Activated CD4-positive, alpha-beta memory T cell treated with anti-CD3 and anti-CD28 coated beads for 36 hours (primary cell): ENCODE measurements at regions not wholly inside any gene's neighbourhood (a gene's known extent, or its start where the extent isn't known, plus 50 kb on each side); places are given as distances from the start of the nearest gene placed in this dataset.
"Not testable (repeated sequence)": the region's sequence is repeated elsewhere in the genome, so short reads cannot be mapped to it uniquely, and the experiment has no call there.

Experiments
- CTCF ChIA-PET: fragments of 350-600 bp; sonication (Branson Sonifier 250); formaldehyde crosslinking; loops from one replicate; lab custom pipeline; 2021; ENCODE audit warnings: antibody characterized with exemption, inconsistent platforms; lab: Charles Lee
- POLR2A ChIA-PET: fragments of 350-600 bp; sonication (Branson Sonifier 250); formaldehyde crosslinking; loops from one replicate; lab custom pipeline; 2021; ENCODE audit warnings: antibody characterized with exemption; lab: Charles Lee
- DNase-seq: peaks from one replicate; pipeline ENCODE4 v3.0.0-alpha.2; 2020
- H3K27ac Mint-ChIP-seq: one replicate; pipeline ENCODE4 v1.8.0; 2021; ENCODE audit warnings: mixed read lengths
- H3K27me3 Mint-ChIP-seq: one replicate; pipeline ENCODE4 v1.8.0; 2021; ENCODE audit warnings: mixed read lengths
- H3K36me3 Mint-ChIP-seq: one replicate; pipeline ENCODE4 v1.8.0; 2021; ENCODE audit warnings: mixed read lengths
- H3K4me1 Mint-ChIP-seq: one replicate; pipeline ENCODE4 v1.8.0; 2021; ENCODE audit warnings: low read depth, mixed read lengths
- H3K4me3 Mint-ChIP-seq: one replicate; pipeline ENCODE4 v1.8.0; 2021; ENCODE audit warnings: mild to moderate bottlenecking, mixed read lengths
- H3K9me3 Mint-ChIP-seq: one replicate; pipeline ENCODE4 v1.8.0; 2021; ENCODE audit warnings: mixed read lengths
- intact Hi-C: fragments of 100-400 bp; cut with micrococcal nuclease; formaldehyde crosslinking; loops from one replicate; pipeline ENCODE4 v1.15.1; 2023

DNA sequence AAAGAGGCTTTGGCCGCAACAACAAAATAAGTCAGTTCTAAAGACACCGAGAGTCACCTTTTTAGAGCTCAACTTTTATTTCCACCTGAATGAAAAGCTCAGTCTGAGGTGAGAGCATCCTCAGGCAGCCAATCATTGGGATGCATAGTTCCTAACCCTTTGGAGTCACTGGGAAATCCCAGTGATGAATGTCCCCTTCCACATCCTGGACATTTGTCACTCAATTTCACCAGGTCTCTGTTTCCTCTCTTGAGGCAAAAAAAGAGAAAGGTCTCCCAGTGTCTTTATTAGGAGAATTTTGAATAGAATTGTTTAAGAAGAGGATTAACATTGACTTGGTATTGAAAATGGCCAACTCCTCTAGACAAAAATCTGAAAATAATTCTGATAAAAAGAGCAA lies 137.5 kb upstream of the SPRED1 start:
- POLR2A ChIA-PET: no interaction called here
- Mint-ChIP-seq H3K27ac (no peak overlapping the region), H3K27me3 (peaks cover 4% of the 10 kb centered on the region), H3K4me3 (no peak overlapping the region), H3K4me1 (no peaks in the 10 kb centered on the region), H3K9me3 (no peaks in the 10 kb centered on the region), H3K36me3 (no peaks in the 10 kb centered on the region)
- intact Hi-C loops: no loop called here
- CTCF ChIA-PET: no interaction called here
- DNase-seq: no peak

DNA sequence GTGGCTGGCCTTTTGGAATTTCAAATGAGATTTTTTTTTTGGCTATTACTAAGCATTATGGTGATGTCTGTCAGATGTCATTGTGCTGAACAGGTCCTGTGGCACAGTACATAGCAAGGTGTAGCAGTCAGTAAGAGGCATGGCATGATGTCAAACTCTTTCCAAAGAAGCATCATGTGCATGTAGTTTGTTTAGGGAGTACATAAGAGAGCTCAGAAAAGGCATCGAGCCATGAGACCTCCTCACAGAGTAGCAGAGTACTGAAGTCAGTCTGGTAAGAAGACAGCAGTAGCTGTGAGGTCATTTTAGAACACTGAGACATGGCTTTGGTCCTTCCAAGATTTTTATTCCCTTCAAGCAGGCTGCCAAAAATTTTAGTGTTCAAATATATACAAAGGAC lies 134.9 kb upstream of the SPRED1 start:
- peaks cover under 1% of the 10 kb centered on the region for H3K36me3 Mint-ChIP-seq
- no peak overlapping the region for H3K4me3 Mint-ChIP-seq
- intact Hi-C loops: no loop called here

DNA sequence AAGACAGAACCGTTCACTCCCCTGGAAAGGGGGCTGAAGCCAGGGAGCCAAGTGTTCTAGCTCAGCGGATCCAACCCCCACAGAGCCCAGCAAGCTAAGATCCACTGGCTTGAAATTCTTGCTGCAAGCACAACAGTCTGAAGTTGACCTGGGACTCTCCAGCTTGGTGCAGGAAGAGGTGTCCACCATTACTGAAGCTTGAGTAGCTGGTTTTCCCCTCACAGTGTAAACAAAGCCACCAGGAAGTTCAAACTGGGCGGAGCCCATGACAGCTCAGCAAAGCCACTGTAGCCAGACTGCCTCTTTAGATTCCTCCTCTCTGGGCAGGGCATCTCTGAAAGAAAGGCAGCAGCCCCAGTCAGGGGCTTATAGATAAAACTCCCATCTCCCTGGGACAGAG lies 132.8 kb upstream of the SPRED1 start:
- peaks cover 12% of the 10 kb centered on the region for H3K9me3 Mint-ChIP-seq
- DNase-seq, POLR2A ChIA-PET, H3K27me3 Mint-ChIP-seq, H3K27ac Mint-ChIP-seq, H3K36me3 Mint-ChIP-seq, CTCF ChIA-PET, H3K4me1 Mint-ChIP-seq, intact Hi-C loops, H3K4me3 Mint-ChIP-seq: not testable (repeated sequence)

More for the DNA sequence above, 134.9 kb upstream of the SPRED1 start:
- H3K27me3 Mint-ChIP-seq: peaks cover 6% of the 10 kb centered on the region
- H3K27ac Mint-ChIP-seq: no peak overlapping the region
- POLR2A ChIA-PET: no interaction called here
- CTCF ChIA-PET: no interaction called here
- no peak for DNase-seq
- peaks cover 10% of the 10 kb centered on the region for H3K9me3 Mint-ChIP-seq
- no peaks in the 10 kb centered on the region for H3K4me1 Mint-ChIP-seq

DNA sequence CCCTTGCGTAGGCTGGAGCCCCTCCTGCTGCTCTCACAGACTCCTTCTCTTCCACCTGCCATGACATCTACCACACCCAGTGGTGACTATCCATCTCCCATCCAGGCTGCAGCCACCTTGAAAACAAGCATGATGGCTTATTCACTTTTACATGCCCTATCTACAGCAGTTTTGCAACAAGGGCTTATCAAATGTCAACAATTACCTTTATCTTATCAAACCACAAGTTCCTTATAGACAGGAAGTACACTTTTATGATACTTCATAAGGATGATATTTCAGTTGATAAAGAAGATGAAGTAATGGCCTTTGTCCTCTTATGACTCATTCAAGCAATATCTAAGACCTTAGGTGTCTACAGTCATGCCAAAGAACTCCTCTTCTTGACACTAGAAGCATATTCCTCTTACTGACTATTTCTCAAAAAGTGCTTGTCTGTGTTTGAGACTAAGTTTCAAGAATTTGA lies 125.3 kb upstream of the SPRED1 start:
- no peak overlapping the region for H3K27ac Mint-ChIP-seq
- H3K36me3 Mint-ChIP-seq: peaks cover 2% of the 10 kb centered on the region
- H3K9me3 Mint-ChIP-seq: peaks cover 7% of the 10 kb centered on the region
- POLR2A ChIA-PET: no interaction called here
- peaks cover 6% of the 10 kb centered on the region for H3K27me3 Mint-ChIP-seq
- DNase-seq: no peak
- intact Hi-C loops: no loop called here
- peaks cover 3% of the 10 kb centered on the region for H3K4me1 Mint-ChIP-seq
- no peak overlapping the region for H3K4me3 Mint-ChIP-seq
- CTCF ChIA-PET: no interaction called here

DNA sequence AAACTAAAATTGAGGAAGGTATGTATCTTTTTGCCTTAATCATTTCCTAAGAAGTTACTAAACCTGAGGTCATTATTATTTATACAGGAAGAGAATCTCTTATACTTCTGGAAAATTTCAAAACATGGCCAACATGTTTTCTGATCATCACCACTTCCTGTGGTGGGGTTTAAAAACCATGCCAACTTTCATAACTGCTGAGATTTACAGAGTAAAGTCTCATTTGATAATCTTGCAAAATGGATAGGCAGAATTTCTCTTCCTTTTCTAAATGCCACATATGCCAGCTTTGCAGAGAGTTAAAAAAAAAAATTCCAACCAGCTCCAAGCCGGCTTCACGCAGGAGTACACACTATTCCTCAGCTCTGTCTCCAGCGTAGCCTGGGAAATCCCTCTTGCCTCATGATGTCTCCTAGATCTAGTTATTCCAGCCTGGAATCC lies 124.3 kb upstream of the SPRED1 start:
- H3K4me1 Mint-ChIP-seq: peaks cover 3% of the 10 kb centered on the region
- peaks cover 5% of the 10 kb centered on the region for H3K27me3 Mint-ChIP-seq
- intact Hi-C loops: no loop called here
- H3K36me3 Mint-ChIP-seq: no peaks in the 10 kb centered on the region
- H3K9me3 Mint-ChIP-seq: no peaks in the 10 kb centered on the region
- ChIA-PET CTCF (no interaction called here), POLR2A (no interaction called here)
- DNase-seq: no peak
- no peak overlapping the region for H3K4me3 Mint-ChIP-seq
- no peak overlapping the region for H3K27ac Mint-ChIP-seq

DNA sequence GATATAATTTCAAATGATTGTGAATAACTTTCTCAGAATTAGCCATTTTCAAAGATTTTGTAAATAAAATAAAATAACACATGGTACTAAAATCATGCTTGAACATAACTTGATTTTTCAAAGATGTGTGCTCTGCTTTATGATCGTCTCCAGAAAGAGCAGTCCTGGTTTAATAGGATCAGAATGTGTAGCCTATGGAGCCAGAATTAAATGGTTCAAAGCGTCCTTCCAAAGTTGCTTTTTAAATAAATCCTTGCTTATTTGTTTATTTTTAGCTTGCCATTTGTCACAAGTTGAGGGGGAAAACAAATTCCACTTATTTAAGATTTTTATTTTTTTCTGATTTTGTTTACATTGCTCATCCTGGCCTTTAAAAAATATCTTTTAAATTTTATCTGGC lies 123.7 kb upstream of the SPRED1 start:
- H3K4me3 Mint-ChIP-seq: no peak overlapping the region

DNA sequence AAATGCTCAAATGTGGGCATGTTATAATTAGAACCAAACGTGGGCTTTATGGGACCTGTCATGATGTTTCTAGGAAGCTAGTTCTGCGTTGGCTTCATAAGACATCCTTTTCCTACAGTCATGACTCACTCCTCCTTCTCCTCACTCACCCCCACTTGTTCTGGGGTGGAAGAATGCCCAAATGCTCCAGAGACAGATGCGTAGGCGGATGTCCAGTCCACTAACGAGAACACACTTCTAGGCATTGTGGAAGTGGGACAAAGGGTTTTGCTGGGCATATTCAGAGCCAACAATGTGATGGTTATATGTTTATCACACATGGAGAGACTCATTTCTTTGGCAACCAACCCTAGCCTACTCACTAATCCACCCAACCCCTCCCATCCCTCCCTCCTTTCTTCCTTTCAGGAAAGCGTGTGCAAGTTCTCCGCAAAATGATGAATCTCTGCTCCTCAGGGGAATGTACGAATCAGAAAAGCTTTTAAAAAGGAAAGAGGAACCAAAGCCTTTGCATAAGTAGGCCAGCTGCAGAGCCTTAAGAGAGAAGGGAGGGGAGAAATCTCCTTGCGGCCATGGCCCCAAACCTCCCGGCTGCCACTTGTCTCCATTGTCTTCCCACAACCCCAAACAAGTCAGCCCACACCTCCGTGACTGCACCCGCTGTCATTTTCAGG lies 123.0 kb upstream of the SPRED1 start:
- intact Hi-C loops: no loop called here
- POLR2A ChIA-PET: no interaction called here
- Mint-ChIP-seq H3K9me3 (no peaks in the 10 kb centered on the region), H3K27me3 (peaks cover 2% of the 10 kb centered on the region), H3K4me1 (peaks cover 3% of the 10 kb centered on the region), H3K4me3 (no peak overlapping the region), H3K27ac (no peak overlapping the region), H3K36me3 (no peaks in the 10 kb centered on the region)
- CTCF ChIA-PET: no interaction called here
- DNase-seq: peak; percentile 36

More for the DNA sequence above, 123.7 kb upstream of the SPRED1 start:
- intact Hi-C loops: no loop called here
- Mint-ChIP-seq H3K4me1 (peaks cover 3% of the 10 kb centered on the region), H3K36me3 (no peaks in the 10 kb centered on the region), H3K27me3 (peaks cover 2% of the 10 kb centered on the region), H3K9me3 (no peaks in the 10 kb centered on the region), H3K27ac (no peak overlapping the region)
- ChIA-PET CTCF (interaction anchor here (0.6 kb wide), 1 partner anchor 17 kb away, joined by 3 read pairs; no protein-coding TSS in a partner anchor), POLR2A (no interaction called here)
- DNase-seq: no peak

DNA sequence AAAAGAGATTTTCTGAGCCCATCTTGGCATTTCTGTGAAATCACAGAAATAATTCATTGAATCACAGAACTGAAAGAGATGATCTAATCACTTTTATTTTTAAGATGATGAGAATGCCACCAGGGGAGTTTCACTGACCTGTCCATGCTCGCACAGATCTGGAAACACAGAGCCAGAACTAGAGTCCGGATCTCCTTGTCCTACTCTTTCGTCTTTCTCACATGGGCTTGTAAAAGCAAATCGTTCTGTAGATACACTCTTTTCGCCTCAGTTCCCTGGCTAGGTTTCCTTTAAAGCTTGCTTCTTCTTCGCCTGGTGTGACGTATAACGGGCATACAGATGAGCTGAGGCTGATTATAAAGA lies 122.5 kb upstream of the SPRED1 start:
- H3K9me3 Mint-ChIP-seq: no peaks in the 10 kb centered on the region
- DNase-seq: no peak
- no peak overlapping the region for H3K27ac Mint-ChIP-seq
- intact Hi-C loops: no loop called here
- H3K4me3 Mint-ChIP-seq: no peak overlapping the region
- ChIA-PET CTCF (no interaction called here), POLR2A (no interaction called here)
- no peaks in the 10 kb centered on the region for H3K36me3 Mint-ChIP-seq
- peaks cover 3% of the 10 kb centered on the region for H3K4me1 Mint-ChIP-seq
- peaks cover 2% of the 10 kb centered on the region for H3K27me3 Mint-ChIP-seq

DNA sequence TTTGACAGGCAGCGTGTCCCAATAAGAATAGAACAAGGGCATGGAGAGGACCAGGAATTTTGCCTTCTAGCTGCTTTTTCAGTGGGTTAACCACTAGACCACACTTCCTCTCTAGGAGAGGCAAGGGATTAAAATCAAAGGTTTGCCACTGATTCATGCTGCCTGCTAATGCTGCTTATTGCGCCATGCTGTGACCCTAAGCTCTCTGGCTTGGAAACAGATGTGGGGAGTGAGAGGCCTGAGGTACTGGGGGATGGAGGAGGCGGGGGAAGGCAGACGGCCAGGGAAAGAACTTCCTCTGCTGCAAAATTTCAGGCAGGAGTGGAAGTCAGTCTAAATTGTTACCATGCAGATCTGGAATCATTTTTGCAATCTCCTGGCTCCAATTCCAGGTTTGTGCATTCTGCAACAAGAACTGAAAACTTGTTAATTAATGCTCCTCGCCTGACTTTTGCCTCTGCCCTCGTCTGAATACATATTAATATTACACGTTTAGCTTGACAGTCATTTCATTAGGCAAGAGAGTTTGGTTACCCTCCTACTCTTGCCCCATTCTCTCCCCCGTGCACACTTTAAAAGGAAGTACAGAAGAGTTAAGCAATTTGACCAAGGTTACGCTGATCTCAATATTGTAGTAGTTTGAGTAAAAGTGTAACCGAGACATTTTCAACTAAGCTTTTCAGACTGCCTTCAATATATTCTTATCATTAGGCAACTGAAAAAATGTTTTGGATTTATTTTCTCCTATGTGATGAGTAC lies 121.7 kb upstream of the SPRED1 start:
- CTCF ChIA-PET: no interaction called here
- Mint-ChIP-seq H3K9me3 (no peaks in the 10 kb centered on the region), H3K4me1 (peaks cover 3% of the 10 kb centered on the region), H3K27me3 (peaks cover 2% of the 10 kb centered on the region), H3K36me3 (no peaks in the 10 kb centered on the region), H3K4me3 (no peak overlapping the region), H3K27ac (no peak overlapping the region)
- no peak for DNase-seq
- intact Hi-C loops: no loop called here
- POLR2A ChIA-PET: no interaction called here

DNA sequence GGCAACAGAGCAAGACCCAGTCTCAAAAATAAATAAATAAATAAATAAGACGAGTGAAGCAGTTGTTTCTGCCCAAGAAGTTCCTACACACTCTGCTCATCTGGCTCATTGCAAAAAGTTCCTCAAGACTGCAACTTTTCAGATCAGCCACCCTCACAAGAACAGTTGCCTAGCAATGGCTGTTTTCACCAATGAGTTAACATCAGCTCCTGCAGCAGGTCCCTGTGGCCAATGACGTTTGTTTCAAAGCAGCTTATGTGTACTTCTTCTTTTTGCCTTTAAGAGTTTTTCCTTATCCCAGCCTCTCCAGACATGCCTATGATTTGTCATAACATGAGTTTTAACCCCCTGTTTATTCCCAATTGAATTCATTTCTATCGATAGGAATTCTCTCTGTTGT lies 118.4 kb upstream of the SPRED1 start:
- no peaks in the 10 kb centered on the region for H3K36me3 Mint-ChIP-seq

DNA sequence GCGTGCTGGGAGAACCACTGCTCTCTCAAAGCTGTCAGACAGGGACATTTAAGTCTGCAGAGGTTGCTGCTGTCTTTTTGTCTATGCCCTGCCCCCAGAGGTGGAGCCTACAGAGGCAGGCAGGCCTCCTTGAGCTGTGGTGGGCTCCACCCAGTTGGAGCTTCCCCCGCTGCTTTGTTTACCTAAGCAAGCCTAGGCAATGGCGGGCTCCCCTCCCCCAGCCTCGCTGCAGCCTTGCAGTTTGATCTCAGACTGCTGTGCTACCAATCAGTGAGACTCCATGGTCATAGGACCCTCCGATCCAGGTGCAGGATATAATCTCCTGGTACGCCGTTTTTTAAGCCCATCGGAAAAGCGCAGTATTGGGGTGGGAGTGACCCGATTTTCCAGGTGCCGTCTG lies 110.4 kb upstream of the SPRED1 start:
- H3K4me1 Mint-ChIP-seq, DNase-seq, H3K27ac Mint-ChIP-seq, intact Hi-C loops, POLR2A ChIA-PET, H3K4me3 Mint-ChIP-seq, H3K36me3 Mint-ChIP-seq, CTCF ChIA-PET, H3K9me3 Mint-ChIP-seq, H3K27me3 Mint-ChIP-seq: not testable (repeated sequence)

More for the DNA sequence above, 118.4 kb upstream of the SPRED1 start:
- intact Hi-C loops: no loop called here
- Mint-ChIP-seq H3K4me1 (peaks cover 3% of the 10 kb centered on the region), H3K27me3 (peaks cover 2% of the 10 kb centered on the region), H3K4me3 (no peak overlapping the region), H3K9me3 (peaks cover 2% of the 10 kb centered on the region), H3K27ac (no peak overlapping the region)
- CTCF ChIA-PET: no interaction called here
- POLR2A ChIA-PET: no interaction called here
- no peak for DNase-seq

DNA sequence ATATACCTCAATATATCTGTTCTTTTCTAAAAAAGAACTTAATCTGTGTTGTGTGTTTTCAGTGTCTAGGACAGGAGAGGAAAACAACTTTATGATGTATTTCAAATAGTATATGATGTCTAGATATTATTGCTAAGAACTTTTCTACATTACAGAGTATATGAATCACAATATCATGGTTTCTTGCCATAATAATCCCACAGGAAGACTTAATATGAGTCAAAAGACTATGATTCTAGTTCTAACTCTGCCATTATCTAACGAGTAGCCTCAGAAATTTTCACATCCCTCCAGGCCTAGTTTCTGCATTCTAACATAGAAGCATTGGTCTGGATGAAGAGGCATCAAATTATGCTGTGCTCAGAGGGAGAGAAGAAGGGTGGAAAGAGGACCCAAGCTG lies 107.7 kb upstream of the SPRED1 start:
- intact Hi-C loops: no loop called here
- ChIA-PET POLR2A (no interaction called here), CTCF (no interaction called here)
- Mint-ChIP-seq H3K36me3 (no peaks in the 10 kb centered on the region), H3K4me1 (no peaks in the 10 kb centered on the region), H3K27me3 (peaks cover 4% of the 10 kb centered on the region), H3K9me3 (peaks cover 4% of the 10 kb centered on the region), H3K27ac (no peak overlapping the region), H3K4me3 (no peak overlapping the region)
- no peak for DNase-seq
